GM21529 (cell line): ENCODE measurements at regions not wholly inside any gene's neighbourhood (a gene's known extent, or its start where the extent isn't known, plus 50 kb on each side); places are given as distances from the start of the nearest gene placed in this dataset.
"Not testable (repeated sequence)": the region's sequence is repeated elsewhere in the genome, so short reads cannot be mapped to it uniquely, and the experiment has no call there.

Experiments
- ATAC-seq: cut with Tn5 transposase; IDR thresholded peaks from one replicate; pipeline ENCODE4 v1.9.1; 2021; ENCODE audit not compliant: unreplicated experiment

- no peak for ATAC-seq
These were observed 156.3 kb downstream of the MTHFS start for GRCh38 chr15:79740561-79740960.

- no peak for ATAC-seq
These were observed 153.8 kb downstream of the MTHFS start for GRCh38 chr15:79743032-79743431.

GRCh38 chr15:79744485-79744884 lies 152.3 kb downstream of the MTHFS start:
- not testable (repeated sequence) for ATAC-seq

GRCh38 chr15:79756365-79756764 lies 140.4 kb downstream of the MTHFS start:
- ATAC-seq, result no peak

DNA sequence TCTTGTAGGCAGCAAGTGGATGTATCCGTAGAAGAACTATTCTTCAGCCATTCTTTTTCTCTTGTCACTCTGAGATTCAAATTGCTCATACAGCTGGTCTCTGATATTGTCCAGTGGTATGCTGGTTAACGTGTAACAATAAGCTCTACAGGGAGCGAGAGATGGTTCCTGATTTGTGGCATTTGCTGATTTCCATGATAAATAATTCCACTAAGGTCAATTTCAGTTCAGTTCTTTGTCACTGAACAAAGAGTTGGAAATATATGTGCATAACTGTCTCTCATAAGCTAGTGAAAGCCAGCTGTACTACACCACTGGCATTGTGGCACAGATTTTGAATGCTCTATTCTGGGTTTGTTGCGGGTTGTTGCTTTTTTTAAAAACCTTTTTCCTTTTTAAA lies 131.7 kb downstream of the MTHFS start:
- ATAC-seq, result no peak

DNA sequence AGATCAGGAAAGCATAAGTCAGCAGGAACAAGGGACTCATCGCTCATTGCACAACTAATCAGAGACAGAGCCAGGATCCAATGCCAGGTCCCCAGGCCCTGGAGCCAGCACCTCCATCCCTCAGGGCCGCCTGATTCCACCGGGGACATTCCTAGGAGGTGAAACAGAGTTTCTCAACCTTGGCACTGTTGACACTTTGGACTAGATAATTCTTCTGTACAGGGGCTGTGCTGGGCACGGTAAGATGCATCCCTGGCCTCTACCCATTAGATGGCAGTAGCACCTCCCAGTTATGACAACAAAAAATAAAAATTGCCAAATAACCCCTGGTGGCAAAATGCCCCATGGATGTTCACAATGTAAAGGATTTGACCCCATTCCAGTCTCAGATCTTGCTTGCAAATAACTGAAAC lies 127.7 kb downstream of the MTHFS start:
- ATAC-seq, result no peak

GRCh38 chr15:79769933-79770759 lies 126.7 kb downstream of the MTHFS start:
- no peak for ATAC-seq

GRCh38 chr15:79773128-79773527 lies 123.7 kb downstream of the MTHFS start:
- no peak for ATAC-seq

DNA sequence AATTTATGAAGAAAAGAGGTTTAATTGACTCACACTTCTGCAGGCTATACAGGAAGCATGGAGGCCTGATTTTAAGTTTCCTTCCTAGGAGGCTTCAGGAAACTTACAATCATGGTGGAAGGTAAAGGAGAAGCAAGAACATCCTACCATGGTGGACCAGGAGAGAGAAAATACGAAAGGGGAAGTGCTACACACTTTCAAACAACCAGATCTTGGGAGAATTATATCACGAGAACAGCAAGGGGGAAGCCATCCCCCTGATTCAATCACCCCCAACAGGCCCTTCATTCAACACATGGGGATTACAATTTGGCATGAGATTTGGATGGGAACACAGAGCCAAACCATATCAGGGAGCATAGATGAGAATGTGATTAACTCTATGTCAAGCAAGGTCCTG lies 121.0 kb downstream of the MTHFS start:
- ATAC-seq, result no peak

- ATAC-seq, result no peak
These were observed 118.9 kb downstream of the MTHFS start for GRCh38 chr15:79777916-79778315.

DNA sequence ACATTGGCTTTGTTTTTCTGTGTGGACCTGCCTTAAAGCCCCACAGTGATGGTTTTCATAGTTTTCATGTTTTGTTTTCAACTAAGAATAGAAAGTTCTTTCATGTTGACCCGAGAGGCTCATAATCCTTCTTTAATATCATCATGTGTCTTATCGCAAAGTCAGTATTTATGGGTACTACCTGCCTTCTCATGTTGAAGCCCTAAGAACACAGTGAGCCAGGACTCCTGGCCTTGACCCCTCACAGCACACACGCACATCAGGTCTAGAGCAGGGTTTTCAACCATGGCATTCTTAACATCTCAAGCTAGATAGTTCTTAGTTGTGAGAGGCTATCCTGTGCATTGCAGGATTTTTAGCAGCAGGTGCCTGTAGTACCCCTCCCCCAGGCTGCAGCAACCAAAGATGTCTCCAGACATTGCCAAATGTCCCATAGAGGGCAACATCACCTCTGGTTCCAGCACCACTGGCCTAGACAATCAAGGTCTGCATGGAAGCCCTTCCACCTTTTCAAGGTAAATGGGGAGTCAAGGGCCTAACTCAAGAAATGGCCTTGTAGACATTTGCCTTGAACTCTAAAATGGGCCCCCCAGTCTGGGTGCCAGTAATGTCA lies 118.3 kb downstream of the MTHFS start:
- ATAC-seq, result no peak

DNA sequence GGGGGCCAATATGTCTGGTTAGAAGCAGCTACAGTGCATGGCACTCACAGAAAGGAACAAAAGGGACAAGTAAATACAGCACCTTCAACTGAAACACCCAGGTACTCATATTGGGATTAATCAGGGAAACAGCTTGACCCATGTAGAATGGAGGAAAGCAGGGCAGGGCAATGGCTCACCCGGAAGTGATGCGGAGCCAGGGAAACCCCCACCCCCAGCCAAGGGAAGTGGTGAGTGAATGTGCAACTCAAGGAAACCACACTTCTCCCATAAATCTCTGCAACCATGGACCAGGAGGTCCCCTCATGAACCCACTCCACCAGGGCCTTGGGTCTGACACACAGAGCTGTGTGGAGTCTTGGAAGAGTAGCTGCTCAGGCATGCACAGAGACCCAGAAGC lies 117.1 kb downstream of the MTHFS start:
- ATAC-seq, result no peak

DNA sequence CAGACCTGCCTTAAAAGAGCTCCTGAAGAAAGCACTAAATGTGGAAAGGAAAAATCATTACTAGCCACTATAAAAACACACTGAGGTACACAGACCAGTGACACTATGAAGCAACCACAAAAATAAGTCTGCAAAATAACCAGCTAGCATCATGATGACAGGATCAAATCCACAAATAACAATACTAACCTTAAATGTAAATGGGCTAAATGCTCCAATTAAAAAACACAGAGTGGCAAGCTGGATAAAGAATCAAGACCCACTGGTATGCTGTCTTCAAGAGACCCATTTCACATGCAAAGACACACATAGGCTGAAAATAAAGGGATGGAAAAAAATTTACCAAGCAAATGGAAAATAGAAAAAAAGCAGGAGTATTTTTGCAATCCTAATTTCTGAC lies 114.5 kb downstream of the MTHFS start:
- ATAC-seq, result not testable (repeated sequence)
